Stimulated activated CD8-positive, alpha-beta memory T cell treated with anti-CD3 and anti-CD28 coated beads, Interleukin-2, amount 100 ng/mL, for 48 hours (primary cell): ENCODE measurements at regions not wholly inside any gene's neighbourhood (a gene's known extent, or its start where the extent isn't known, plus 50 kb on each side); places are given as distances from the start of the nearest gene placed in this dataset.

Experiments
- DNase-seq, 2 donors: peaks; one replicate each; pipeline ENCODE4 v3.0.0-alpha.2; 2020; ENCODE audit warnings: low read depth in 2 of 2

DNA sequence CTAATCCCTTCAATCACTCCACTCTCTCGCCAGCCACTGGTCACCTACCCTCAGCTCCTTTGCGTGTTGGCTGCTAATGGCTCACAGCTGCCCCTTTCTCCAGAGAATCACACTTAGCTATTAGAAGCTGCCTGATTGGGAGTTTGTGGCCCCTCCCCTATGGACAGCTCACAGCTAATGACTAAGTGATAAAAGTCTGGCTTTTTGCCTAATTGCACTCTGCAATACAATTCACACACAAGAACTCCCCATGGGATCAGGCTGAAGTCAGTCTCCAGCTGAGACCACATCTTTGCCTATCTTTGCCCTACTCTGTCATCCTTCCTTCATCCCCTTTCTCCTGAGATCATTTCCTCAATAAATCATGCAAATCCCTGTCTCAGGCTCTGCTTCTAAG is 701.9 kb upstream of the RAB6C start:
- DNase-seq, result no peak

GRCh38 chr2:129281791-129282530 is 697.5 kb upstream of the RAB6C start:
- DNase-seq, result no peak

GRCh38 chr2:129285012-129285411 is 694.5 kb upstream of the RAB6C start:
- DNase-seq, result no peak

- DNase-seq, result no peak
Measured at GRCh38 chr2:129293326-129293725, 686.1 kb upstream of the RAB6C start.

- no peak for DNase-seq
Measured at GRCh38 chr2:129296396-129296795, 683.1 kb upstream of the RAB6C start.

GRCh38 chr2:129296806-129297205 is 682.7 kb upstream of the RAB6C start:
- DNase-seq, result no peak

- DNase-seq, result no peak
Measured at GRCh38 chr2:129297430-129297829, 682.0 kb upstream of the RAB6C start.

- no peak for DNase-seq
Measured at GRCh38 chr2:129299338-129299737, 680.1 kb upstream of the RAB6C start.

- DNase-seq, result no peak
Measured at GRCh38 chr2:129299756-129300155, 679.7 kb upstream of the RAB6C start.

GRCh38 chr2:129300456-129300855 is 679.0 kb upstream of the RAB6C start:
- no peak for DNase-seq

- DNase-seq, result no peak
Measured at GRCh38 chr2:129301431-129301913, 678.0 kb upstream of the RAB6C start.

DNA sequence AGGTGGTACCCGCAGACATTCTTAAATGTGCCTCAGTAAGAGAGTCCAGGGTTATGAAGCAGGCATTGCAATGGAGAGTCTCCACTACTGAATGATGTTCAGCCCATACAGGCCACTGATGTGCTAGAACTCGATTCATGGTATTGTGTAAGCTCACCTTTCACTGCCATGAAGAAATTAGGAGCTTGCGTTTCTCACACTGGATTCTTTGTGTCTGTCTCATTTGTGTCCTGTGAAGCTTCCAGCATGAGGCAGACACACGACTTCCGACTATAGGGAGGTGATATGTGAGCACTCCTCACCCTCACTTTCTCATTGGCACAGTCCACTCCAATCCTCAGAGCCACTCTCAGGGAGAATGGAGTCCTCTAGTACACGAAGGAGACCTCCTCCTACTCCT is 677.4 kb upstream of the RAB6C start:
- no peak for DNase-seq

DNA sequence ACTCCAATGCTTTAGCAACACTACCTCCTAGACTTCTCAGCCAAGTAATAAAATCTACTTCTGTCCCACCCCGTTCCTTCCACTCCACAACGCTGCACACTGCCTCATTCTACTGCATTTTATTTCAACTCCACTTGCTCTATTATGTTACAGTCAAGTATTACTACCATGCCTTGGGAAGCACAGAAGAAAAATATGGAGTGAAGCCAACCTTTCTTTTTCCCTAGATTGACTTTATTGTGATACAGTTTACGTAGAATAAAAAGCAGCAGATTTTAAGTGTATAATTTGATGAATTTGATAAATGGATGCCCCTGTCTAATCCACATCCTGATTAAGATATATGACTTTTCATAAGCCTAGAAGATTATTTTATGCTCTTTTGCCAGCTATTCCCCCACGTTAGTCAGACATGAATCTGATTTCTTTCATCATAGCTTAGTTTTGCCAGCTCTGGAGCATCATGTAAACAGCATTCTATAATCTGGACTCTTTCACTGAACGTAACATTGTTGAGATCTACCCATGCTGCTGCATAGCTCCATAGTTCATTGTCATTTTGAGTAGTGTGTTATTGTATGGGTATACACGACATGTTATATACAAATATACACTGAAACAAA is 676.8 kb upstream of the RAB6C start:
- no peak for DNase-seq

DNA sequence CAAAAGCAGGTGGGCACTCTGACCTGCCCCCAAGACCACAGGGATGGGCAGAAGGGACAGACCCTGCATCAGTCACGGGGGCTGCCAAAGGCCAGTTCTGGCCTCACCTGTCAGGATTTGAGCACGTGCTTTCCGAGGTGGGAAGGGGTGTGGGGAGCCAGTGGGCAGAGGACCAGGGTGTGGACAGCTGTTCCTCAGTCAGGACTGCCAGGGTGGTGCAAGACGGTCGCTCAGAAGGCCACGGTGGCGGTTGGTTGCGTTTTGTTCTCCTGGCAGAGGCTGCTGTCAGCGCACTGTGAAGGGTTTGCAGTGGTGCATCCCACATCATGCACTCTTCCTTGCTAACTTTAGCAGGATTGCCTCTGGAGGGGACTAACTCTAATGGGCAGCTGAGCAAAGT is 665.3 kb upstream of the RAB6C start:
- DNase-seq, result no peak

- DNase-seq, result no peak
Measured at GRCh38 chr2:129318581-129319421, 660.7 kb upstream of the RAB6C start.

DNA sequence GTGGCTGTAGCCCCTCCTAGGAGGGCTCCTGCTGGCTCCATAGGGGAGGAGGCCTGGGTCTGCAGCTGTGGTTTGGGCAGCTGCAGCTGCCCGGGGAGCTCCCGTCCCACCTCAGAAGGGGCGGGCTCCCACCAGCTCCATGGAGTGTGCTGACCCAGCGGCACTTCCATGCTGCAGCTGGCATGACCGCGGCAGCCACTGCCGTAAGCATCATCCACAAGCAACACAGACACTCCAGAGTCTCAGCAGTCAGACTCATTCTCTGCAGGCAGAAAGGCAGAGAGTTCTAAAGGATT is 660.1 kb upstream of the RAB6C start:
- DNase-seq, result no peak

GRCh38 chr2:129320288-129320687 is 659.2 kb upstream of the RAB6C start:
- DNase-seq, result no peak

DNA sequence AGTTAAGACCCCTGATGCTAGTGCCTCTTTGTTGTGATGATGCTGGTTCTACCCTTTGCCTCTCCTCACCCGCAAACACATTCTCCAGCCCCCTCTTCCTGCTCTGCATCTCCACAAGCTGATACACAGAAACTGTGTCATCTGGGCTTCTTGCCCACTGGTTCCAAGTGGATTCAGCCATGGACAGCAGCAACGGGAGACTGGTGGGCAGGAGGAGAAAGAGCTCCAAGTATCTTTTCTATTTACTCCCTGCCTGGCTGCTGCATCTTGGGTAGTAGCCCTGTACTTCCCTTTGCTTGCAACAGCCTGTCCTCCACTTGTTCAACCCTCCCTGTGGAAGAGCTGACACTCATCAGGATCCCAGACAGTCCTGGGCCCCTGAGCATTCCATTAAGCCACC is 655.1 kb upstream of the RAB6C start:
- no peak for DNase-seq

DNA sequence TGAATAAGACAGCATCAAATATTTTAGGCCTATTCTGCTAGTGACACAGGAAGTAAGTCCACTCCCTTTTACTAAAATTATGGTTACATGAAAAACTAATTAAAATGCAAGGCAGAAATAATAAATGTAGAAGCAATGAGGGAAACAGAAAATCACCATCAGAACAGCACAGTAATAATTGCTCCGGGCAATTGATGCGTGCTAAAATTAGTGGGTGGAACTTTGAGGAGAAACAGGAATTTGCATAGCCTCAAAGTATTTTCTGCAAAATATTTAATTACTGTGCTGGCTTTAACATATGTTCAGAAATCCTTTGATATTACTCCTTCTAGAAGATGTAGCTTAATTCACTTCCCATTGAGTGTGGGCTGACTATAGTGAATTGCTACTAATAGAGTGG is 654.3 kb upstream of the RAB6C start:
- DNase-seq, result no peak

DNA sequence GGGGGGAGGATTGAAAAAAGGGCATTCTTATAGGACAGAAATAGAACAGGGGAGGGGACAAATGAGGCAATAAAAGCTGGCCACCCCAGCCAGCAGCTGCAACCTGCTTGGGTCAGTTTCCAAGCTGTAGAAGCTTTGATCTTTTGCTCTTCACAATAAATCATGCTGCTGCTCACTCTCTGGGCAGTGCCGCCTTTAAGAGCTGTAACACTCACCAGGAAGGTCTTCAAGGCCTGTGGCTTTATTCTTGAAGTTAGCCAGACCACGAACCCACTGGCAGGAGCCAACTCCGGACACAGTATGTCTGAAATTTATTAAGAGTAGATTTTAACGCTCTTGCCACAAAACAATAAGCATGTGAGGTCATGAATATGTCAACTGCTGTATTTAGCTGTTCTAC is 649.9 kb upstream of the RAB6C start:
- no peak for DNase-seq

- DNase-seq, result no peak
Measured at GRCh38 chr2:129330504-129330903, 649.0 kb upstream of the RAB6C start.

- DNase-seq, result no peak
Measured at GRCh38 chr2:129331638-129332037, 647.8 kb upstream of the RAB6C start.

DNA sequence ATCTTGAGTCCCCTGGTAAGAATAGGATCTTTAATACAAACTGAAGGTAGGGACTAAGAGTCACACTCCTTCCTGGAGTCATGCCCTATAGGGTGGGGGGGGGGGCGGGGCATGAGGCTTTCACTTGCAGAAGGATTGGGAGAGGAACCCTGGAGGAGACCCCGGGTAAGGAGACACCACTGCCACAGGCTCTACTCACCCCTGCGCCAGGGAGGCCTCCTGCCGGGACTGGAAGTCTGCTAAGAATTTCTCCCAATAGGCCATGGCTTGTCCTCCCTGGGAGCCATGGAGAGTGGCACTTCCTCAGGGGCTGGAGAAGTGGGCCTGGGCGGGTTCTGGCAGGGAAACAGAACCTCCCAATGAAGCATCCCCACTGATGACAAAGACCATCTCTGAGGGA is 645.3 kb upstream of the RAB6C start:
- DNase-seq, result no peak
